ENCODE measurements at regions not wholly inside any gene's neighbourhood (a gene's known extent, or its start where the extent isn't known, plus 50 kb on each side); places are given as distances from the start of the nearest gene placed in this dataset.

DNA sequence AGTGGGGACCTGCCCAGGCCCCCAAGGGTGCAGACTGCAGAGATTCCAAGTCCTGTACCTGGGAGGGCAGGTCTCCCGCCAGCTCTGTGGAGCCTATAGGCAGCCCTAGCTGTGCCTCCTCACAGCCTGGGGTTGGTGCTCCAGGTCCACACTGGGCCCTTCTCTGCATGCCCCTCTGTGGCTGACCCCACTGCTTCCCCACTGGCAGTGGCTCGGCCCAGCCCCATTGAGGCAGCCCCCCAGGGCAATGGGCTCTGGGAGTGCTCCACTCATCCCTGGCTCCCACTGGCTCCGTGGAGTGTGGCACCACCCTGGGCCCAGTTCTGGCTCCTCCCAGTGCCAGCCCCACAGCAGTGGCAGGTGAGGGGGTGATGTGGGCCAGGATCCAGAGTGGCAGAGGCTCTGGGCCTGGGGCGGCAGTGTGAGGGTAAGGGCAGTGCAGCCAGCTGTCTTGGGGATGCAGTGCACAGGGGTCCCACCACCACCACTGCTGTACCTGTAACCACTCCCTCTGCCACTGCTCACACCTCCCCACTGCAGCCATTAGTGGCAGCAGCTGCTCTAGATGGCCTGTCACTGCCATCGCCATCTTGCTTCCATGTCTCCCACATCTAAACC is 312.2 kb downstream of the GPM6A start:
- TF ChIP-seq CTCF (IDR thresholded peaks at IDR 0.05; ENCODE audit: extremely low read depth, missing control alignments) = no peak
- DNase-seq (ENCODE audit: low spot score) = no peak

DNA sequence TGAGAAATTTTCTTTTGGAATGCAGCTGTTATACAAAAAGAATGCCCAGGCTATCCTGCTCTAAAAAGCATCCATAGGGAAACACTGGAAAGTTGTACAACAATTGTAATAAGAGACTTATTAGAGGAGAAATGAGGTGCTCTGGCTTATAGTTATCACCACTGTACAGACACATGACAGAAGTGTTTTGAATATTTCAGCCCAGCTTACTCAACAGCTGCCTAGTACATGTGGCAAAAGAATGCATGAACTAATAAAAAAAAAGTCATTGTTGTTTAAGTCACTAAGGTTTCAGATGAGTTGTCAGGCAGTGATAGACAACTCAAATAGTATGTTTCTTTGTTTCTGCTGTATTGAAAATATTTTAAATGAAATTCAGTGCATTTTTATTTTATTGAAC is 307.7 kb downstream of the GPM6A start:
- DNase-seq (ENCODE audit: low spot score) = no peak
- no peak for TF ChIP-seq CTCF (IDR thresholded peaks at IDR 0.05; ENCODE audit: extremely low read depth, missing control alignments)

DNA sequence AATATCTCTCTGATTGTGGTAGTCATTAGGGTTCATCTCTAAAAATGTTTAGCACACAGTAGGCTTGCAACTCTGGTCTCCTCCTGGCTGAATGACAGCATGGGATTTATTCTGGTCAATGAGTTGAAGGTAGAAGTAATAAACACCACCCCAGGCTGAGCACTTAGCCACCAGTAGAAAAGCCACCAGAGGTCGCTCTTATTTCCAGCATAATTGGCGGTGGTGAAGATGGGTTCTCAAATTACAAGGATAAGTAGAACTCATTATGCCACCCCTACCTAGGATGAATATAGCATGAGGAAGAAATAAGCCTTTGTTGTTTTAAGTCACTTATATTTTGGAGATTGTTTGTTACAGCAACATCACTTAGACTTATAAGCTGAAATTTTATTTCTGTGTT is 302.7 kb downstream of the GPM6A start:
- peak; percentile 12 for TF ChIP-seq CTCF (IDR thresholded peaks at IDR 0.05; ENCODE audit: extremely low read depth, missing control alignments)
- DNase-seq (ENCODE audit: low spot score) = no peak

GRCh38 chr4:175511861-175512260 is 300.2 kb downstream of the GPM6A start:
- DNase-seq (ENCODE audit: low spot score) = no peak
- TF ChIP-seq CTCF (IDR thresholded peaks at IDR 0.05; ENCODE audit: extremely low read depth, missing control alignments) = no peak

GRCh38 chr4:175514174-175514573 is 297.9 kb downstream of the GPM6A start:
- no peak for TF ChIP-seq CTCF (IDR thresholded peaks at IDR 0.05; ENCODE audit: extremely low read depth, missing control alignments)
- DNase-seq (ENCODE audit: low spot score) = no peak

GRCh38 chr4:175530655-175531054 is 281.4 kb downstream of the GPM6A start:
- TF ChIP-seq CTCF (IDR thresholded peaks at IDR 0.05; ENCODE audit: extremely low read depth, missing control alignments) = no peak
- DNase-seq (ENCODE audit: low spot score) = no peak

GRCh38 chr4:175531405-175532091 is 280.5 kb downstream of the GPM6A start:
- TF ChIP-seq CTCF (IDR thresholded peaks at IDR 0.05; ENCODE audit: extremely low read depth, missing control alignments) = no peak
- no peak for DNase-seq (ENCODE audit: low spot score)

Measured in GM20000 (cell line).